MG63 (cell line): ENCODE measurements at regions not wholly inside any gene's neighbourhood (a gene's known extent, or its start where the extent isn't known, plus 50 kb on each side); places are given as distances from the start of the nearest gene placed in this dataset.
"Not testable (repeated sequence)": the region's sequence is repeated elsewhere in the genome, so short reads cannot be mapped to it uniquely, and the experiment has no call there.

Experiments
- DNase-seq: peaks from one replicate; pipeline ENCODE4 v3.0.0-alpha.2; 2020
- H3K27me3 ChIP-seq: fragments of 250-450 bp; sonication (Bioruptor Pico); 2 replicates; pipeline ENCODE4 v1.5.1; 2020; ENCODE audit warnings: mild to moderate bottlenecking, moderate library complexity
- H3K36me3 ChIP-seq: fragments of 250-450 bp; sonication (Bioruptor Pico); 2 replicates; pipeline ENCODE4 v1.5.1; 2020; ENCODE audit warnings: mild to moderate bottlenecking, moderate library complexity
- H3K4me3 ChIP-seq: fragments of 250-450 bp; sonication (Bioruptor Pico); 2 replicates; pipeline ENCODE4 v1.5.1; 2020; ENCODE audit warnings: mild to moderate bottlenecking, moderate library complexity
- H3K9me3 ChIP-seq: fragments of 250-450 bp; sonication (Bioruptor Pico); 2 replicates; pipeline ENCODE4 v1.5.1; 2020; ENCODE audit warnings: mild to moderate bottlenecking, moderate library complexity

DNA sequence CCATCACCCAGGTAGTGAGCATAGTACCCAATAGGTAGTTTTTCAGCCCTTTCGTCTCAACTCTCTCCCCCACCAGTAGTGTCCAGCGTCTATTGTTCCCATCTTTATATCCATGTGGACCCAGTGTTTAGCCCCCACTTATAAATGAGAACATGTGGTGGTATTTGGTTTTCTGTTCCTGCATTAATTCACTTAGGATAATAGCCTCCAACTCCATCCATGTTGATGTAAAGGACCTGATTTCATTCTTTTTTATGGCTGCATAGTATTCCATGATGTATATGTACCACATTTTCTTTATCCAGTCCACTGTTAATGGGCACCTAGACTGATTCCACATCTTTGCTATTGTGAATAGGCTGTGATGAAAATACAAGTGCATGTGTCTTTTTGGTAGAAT is 51.3 kb downstream of the NACA2 start:
- not testable (repeated sequence) for H3K27me3 ChIP-seq, DNase-seq, H3K4me3 ChIP-seq, H3K36me3 ChIP-seq, H3K9me3 ChIP-seq

DNA sequence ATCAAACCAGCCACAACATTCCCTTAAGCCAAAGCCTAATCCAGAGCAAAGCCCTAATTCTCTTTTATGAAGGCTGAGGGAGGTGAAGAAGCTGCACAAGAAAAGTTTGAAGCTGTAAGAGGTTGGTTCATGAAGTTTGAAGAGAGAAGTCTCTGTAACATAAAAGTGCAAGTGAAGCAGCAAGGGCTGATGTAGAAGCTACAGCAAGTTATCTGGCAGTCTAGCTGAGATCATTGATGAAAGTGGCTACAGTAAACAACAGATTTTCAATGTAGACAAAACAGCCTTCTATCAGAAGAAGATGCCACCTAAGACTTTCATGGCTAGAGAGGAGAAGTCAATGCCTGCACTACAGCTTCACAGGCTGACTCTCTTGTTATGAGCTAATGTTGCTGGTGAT is 52.5 kb downstream of the NACA2 start:
- DNase-seq, result no peak
- Histone ChIP-seq H3K4me3 (no peak overlapping the region), H3K9me3 (peaks cover 9% of the 10 kb centered on the region), H3K27me3 (no peaks in the 10 kb centered on the region), H3K36me3 (no peaks in the 10 kb centered on the region)

DNA sequence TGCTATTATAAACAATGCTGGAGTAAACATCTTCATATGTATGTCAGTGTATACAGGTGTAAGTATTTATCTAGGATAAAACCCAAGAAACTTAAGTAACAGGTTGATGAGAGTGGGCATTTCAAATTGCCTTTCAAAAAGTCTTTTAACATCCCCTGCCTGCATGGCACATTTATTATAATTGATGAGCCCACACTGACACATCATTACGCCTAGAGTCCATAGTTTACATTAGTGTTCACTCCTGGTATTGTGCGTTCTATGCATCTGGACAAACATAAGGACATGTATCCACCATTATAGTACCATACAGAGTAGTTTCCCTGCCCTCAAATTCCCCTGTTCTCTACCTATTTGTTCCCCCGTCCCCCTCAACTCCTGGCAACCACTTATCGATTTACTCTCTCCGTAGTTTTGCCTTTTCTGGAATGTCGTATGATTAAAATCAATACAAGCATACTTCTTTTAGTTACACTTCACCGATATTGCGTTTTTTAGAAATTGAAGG is 53.7 kb downstream of the NACA2 start:
- H3K36me3 ChIP-seq, result no peaks in the 10 kb centered on the region
- H3K4me3 ChIP-seq, result no peak overlapping the region
- no peak for DNase-seq
- H3K27me3 ChIP-seq, result no peaks in the 10 kb centered on the region
- peaks cover 9% of the 10 kb centered on the region for H3K9me3 ChIP-seq

DNA sequence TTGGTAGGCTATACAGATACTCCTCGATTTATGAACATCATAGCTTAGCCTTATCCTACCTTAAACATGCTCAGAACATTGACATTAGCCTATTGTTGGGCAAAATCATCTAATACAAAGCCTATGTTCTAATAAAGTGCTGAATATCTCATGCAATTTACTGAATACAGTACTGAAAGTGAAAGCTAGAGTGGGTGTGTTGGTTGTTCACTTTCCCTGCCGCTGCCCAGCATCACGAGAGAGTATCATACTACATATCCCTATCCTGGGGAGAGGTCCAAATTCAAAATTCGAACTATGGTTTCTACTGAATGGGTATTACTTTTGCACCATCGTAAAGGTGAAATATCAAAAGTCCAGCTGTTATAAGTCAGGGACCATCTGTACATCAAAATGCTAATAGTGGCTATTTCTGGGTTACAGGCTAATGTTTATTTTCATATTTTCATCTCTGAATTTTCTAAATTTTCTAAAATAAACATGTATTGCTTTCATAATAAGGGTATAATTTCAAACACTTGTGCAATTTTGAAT is 54.5 kb downstream of the NACA2 start:
- no peaks in the 10 kb centered on the region for H3K36me3 ChIP-seq
- H3K27me3 ChIP-seq, result no peaks in the 10 kb centered on the region
- H3K4me3 ChIP-seq, result peak overlapping the region; percentile 35
- H3K9me3 ChIP-seq, result peaks cover 8% of the 10 kb centered on the region
- DNase-seq, result peak; percentile 20
